Suppressor macrophage treated with lipopolysaccharide for 1 hour (primary cell): ENCODE measurements at regions not wholly inside any gene's neighbourhood (a gene's known extent, or its start where the extent isn't known, plus 50 kb on each side); places are given as distances from the start of the nearest gene placed in this dataset.

Experiments
- DNase-seq, 3 donors: peaks; one replicate each; pipeline ENCODE4 v3.0.0-alpha.2; 2020 to 2022

GRCh38 chr6:169044381-169045230 lies 209.0 kb downstream of the THBS2 start:
- no peak for DNase-seq

GRCh38 chr6:169042061-169042460 lies 211.6 kb downstream of the THBS2 start:
- no peak for DNase-seq

- DNase-seq = no peak
Measured at GRCh38 chr6:169041078-169041477, 212.6 kb downstream of the THBS2 start.

GRCh38 chr6:169038691-169039090 lies 215.0 kb downstream of the THBS2 start:
- DNase-seq = no peak

GRCh38 chr6:169035385-169036240 lies 218.0 kb downstream of the THBS2 start:
- DNase-seq = no peak

GRCh38 chr6:169034516-169035167 lies 219.0 kb downstream of the THBS2 start:
- no peak for DNase-seq

- DNase-seq = no peak
Measured at GRCh38 chr6:169029861-169030260, 223.8 kb downstream of the THBS2 start.

GRCh38 chr6:169028343-169028742 lies 225.3 kb downstream of the THBS2 start:
- DNase-seq = no peak

GRCh38 chr6:169026175-169026574 lies 227.5 kb downstream of the THBS2 start:
- no peak for DNase-seq

- DNase-seq = no peak
Measured at GRCh38 chr6:169024047-169024660, 229.5 kb downstream of the THBS2 start.

- no peak for DNase-seq
Measured at GRCh38 chr6:169023161-169023874, 230.3 kb downstream of the THBS2 start.

GRCh38 chr6:169022079-169022478 lies 231.6 kb downstream of the THBS2 start:
- no peak for DNase-seq

GRCh38 chr6:169020821-169021220 lies 232.8 kb downstream of the THBS2 start:
- no peak for DNase-seq

GRCh38 chr6:169019727-169020491 lies 233.7 kb downstream of the THBS2 start:
- peak in 1 of 3 donors; percentile 2 for DNase-seq

GRCh38 chr6:169019111-169019510 lies 234.5 kb downstream of the THBS2 start:
- DNase-seq = no peak

- DNase-seq = no peak
Measured at GRCh38 chr6:169016758-169017157, 236.9 kb downstream of the THBS2 start.

GRCh38 chr6:169014211-169015197 lies 239.1 kb downstream of the THBS2 start:
- no peak for DNase-seq

GRCh38 chr6:169009628-169010027 lies 244.0 kb downstream of the THBS2 start:
- no peak for DNase-seq

- DNase-seq = no peak
Measured at GRCh38 chr6:169008641-169009257, 244.9 kb downstream of the THBS2 start.

- DNase-seq = no peak
Measured at GRCh38 chr6:169005166-169005565, 248.5 kb downstream of the THBS2 start.
